Breast epithelium (tissue), 3 donors: ENCODE measurements at regions not wholly inside any gene's neighbourhood (a gene's known extent, or its start where the extent isn't known, plus 50 kb on each side); places are given as distances from the start of the nearest gene placed in this dataset.

Experiments used
- POLR2A ChIP-seq: fragments of 450-650 bp; IDR thresholded peaks from one replicate; pipeline ENCODE4 v1.6.1; 2016; ENCODE audit warnings: antibody characterized with exemption, mild to moderate bottlenecking, moderate library complexity
- POLR2AphosphoS5 ChIP-seq, 3 donors: sonication (generic); formaldehyde crosslinking; IDR thresholded peaks; one replicate each; pipeline ENCODE4 v1.6.1; 2017; ENCODE audit warnings: antibody characterized with exemption in 3 of 3
- TF ChIP-seq, protein P1 (sequence below), 3 donors: fragments of 450-650 bp; IDR thresholded peaks; one replicate each; pipeline ENCODE4 v1.5.1; 2016 to 2017; ENCODE audit warnings: antibody characterized with exemption in 3 of 3, mild to moderate bottlenecking in 3 of 3, moderate library complexity in 3 of 3

DNA sequence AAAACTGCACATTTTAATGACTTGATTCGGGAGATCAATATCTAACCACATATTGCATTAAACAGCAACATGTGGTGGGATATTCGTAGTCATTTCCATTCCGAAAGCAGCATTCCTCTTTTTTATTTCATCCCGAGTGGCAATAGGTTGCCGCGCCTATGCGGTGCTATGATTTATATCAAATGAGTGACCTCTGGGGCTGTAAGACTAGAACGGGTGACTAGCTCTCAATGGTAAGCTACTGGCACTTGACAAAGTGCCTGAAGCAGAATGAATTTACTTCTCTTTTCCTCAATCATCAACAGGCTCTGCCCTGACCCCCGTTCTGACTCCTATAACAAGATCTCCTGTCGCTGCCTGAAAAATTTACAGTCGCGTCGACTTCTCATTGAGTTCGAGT lies 162.3 kb downstream of the ZNF281 start:
- TF ChIP-seq, protein P1, sequence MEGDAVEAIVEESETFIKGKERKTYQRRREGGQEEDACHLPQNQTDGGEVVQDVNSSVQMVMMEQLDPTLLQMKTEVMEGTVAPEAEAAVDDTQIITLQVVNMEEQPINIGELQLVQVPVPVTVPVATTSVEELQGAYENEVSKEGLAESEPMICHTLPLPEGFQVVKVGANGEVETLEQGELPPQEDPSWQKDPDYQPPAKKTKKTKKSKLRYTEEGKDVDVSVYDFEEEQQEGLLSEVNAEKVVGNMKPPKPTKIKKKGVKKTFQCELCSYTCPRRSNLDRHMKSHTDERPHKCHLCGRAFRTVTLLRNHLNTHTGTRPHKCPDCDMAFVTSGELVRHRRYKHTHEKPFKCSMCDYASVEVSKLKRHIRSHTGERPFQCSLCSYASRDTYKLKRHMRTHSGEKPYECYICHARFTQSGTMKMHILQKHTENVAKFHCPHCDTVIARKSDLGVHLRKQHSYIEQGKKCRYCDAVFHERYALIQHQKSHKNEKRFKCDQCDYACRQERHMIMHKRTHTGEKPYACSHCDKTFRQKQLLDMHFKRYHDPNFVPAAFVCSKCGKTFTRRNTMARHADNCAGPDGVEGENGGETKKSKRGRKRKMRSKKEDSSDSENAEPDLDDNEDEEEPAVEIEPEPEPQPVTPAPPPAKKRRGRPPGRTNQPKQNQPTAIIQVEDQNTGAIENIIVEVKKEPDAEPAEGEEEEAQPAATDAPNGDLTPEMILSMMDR (IDR thresholded peaks at IDR 0.05) = no peak
- no peak for TF ChIP-seq POLR2AphosphoS5 (IDR thresholded peaks at IDR 0.05)
- no peak for TF ChIP-seq POLR2A
